Spleen (tissue), 7 donors: ENCODE measurements at regions not wholly inside any gene's neighbourhood (a gene's known extent, or its start where the extent isn't known, plus 50 kb on each side); places are given as distances from the start of the nearest gene placed in this dataset.

ENCODE experiments used
- CTCF ChIP-seq, 11 experiments: fragments of 200-600 bp in 7 of 11; fragments of 450-650 bp in 4 of 11; sonication (generic) in 4 of 11; IDR thresholded peaks in 8 of 11; conservative IDR thresholded peaks in 3 of 11; 1 replicate in 7 of 11; 2 replicates in 4 of 11; pipeline versions ENCODE4 v1.4.0 to v1.8.0; 2016 to 2021; ENCODE audit warnings: antibody characterized with exemption in 11 of 11, inconsistent platforms in 4 of 11, mild to moderate bottlenecking in 1 of 11
- POLR2A ChIP-seq, 3 donors: fragments of 450-650 bp; IDR thresholded peaks; one replicate each; pipeline ENCODE4 v1.5.1; 2017; ENCODE audit warnings: antibody characterized with exemption in 3 of 3, mild to moderate bottlenecking in 1 of 3
- POLR2AphosphoS5 ChIP-seq, 3 donors: sonication (generic); formaldehyde crosslinking; IDR thresholded peaks; one replicate each; pipeline ENCODE4 v1.5.1; 2017; ENCODE audit warnings: antibody characterized with exemption in 3 of 3
- donor health status: DM: no; HTN: no; CAD: no; lungs with moderate emphysema.
- donor health status: DM: no; HTN: no; CAD: no.
- donor health status: DM: no; HTN: no; CAD: no.

GRCh38 chr14:65173973-65174693 is 71.8 kb upstream of the MAX start:
- TF ChIP-seq POLR2A (IDR thresholded peaks at IDR 0.05) (no peak), CTCF (IDR thresholded peaks at IDR 0.05 in 8 of 11, conservative IDR thresholded peaks at IDR 0.05 in 3 of 11) (no peak), POLR2AphosphoS5 (IDR thresholded peaks at IDR 0.05) (no peak)
